HG03064 (cell line): ENCODE measurements at regions not wholly inside any gene's neighbourhood (a gene's known extent, or its start where the extent isn't known, plus 50 kb on each side); places are given as distances from the start of the nearest gene placed in this dataset.

Experiments used
- ATAC-seq: cut with Tn5 transposase; IDR thresholded peaks from one replicate; pipeline ENCODE4 v1.9.1; 2021; ENCODE audit warnings: low read depth; ENCODE audit not compliant: unreplicated experiment

DNA sequence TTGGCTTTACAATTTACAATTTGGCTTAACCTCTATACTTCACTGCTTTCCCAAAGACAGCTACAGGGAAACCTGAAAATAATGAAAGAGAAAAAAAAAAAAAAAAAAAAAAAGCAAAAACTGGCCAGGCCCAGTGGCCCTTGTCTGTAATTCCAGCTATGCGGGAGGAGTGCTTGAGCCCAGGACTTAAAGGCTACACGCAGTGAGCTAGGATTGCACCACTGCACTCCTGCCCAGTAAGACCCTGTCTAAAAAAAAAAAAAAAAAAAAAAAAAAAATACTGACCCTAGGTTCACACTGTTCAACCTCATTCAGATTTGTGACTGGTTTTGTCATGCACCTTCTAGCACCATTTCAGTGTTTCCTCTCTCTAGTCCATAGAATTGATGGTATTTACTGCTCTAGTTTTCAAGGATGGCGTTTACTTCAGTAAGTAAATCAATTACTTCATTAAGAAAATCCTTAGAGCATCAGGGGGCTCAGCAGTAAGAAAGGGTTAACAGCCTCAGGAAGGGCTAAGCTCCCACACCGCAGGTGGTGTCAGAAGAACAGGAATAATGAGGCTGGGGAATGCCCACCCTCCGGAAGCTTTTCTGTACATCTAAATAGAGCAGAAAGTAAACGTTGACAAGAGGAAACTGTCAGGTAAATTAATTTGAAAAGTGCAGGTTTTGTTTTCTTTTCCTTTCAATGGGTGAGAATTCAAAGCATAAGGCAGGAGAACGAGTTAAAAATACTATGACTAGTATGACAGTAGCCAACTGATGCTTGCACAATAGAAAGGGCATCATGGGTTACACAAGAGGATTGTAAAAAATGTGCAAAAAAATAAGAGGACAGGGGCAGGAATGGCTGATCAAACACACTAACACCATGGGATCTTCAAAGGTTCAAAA is 115.0 kb upstream of the MDM1 start:
- ATAC-seq = no peak

DNA sequence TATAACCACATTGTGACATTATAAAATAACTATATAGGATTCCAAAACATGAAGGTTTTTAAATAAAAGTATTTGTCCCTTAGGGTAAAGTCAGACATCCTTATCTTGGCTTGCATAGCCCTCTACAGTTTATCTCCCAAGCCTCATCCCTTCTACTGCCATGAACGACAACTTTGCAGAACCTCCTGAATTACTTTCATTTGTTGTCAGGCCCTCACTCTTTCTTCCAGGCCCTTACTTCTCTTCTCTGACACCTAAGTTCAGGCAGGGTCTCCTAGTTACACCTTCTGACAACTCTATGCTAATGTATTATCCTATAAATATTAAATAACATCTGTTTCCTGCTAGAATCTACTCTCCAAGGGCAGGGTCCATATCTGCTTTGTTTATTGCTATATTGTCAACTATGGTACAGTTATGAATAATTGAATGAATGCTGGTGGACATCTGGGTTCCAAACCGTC is 115.7 kb upstream of the MDM1 start:
- no peak for ATAC-seq

DNA sequence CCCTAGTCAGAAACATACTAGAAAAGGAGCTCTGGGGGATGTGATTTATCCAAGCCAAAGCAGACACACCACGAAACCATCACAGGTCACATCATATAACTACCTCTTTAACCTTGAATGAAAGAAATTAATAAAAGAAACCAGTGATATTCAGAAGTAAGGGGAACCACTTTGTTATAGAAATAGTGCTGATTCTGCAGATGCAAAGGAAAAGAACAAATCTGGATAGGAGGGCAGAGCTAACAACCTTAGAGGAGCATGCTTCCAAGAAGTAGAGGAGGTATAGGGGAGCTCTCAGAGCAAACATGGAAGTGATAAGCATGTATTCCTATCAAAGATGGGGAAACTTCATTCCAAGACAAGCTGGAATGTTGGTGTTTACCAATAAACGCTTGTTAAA is 117.0 kb upstream of the MDM1 start:
- ATAC-seq = no peak

DNA sequence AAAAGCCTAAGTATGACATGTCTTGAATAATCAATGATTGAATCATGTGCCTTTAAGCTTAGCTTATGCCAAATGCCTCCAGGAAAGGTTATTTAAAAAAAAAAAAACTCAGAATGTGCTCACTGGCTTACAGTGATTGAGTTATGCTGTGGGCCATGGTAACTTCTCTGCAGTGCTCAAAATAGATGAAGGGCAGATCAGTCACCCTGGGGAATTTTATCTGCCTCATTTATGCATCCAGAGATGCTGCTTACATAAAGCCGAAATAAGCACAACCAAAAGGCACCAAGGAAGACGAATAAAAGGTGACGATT is 118.7 kb upstream of the MDM1 start:
- no peak for ATAC-seq

DNA sequence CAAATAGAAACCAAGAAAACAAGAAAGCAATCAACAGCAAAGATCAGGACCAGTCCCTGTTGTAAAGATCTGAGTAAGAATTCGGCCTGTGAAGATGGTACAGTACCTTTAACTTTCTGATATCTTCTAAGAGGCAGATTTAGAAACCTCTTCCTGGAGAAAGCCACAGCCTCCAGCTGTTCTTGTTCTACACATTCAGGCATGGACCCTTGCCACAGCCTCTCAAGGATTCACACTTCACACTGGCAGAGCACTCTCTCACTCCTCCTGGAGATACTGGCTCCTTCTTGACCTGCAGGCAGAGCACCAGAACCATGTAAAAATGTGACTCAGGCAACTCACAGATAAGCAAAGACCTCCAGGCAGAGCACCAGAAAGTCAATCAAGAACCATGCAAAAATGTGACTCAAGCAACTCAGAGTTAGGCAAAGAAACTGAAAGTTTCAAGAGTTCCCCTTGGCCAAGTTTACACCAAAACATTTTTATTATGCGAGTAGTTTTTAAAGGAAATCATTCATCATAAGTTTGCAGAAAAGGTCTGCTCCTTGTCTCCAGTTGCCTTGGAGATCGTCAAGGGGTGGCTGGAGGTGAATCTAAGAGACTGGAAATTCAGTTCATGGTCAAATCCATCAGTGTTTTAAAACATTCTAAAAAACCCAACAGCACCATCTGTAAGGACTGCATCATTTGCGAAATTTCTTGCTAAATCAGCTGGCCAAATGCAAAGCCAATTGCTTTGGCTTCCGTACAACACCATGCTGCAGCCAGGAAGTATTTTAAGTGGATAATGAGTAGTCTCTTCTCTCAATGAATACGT is 119.3 kb upstream of the MDM1 start:
- ATAC-seq = peak; percentile 67

DNA sequence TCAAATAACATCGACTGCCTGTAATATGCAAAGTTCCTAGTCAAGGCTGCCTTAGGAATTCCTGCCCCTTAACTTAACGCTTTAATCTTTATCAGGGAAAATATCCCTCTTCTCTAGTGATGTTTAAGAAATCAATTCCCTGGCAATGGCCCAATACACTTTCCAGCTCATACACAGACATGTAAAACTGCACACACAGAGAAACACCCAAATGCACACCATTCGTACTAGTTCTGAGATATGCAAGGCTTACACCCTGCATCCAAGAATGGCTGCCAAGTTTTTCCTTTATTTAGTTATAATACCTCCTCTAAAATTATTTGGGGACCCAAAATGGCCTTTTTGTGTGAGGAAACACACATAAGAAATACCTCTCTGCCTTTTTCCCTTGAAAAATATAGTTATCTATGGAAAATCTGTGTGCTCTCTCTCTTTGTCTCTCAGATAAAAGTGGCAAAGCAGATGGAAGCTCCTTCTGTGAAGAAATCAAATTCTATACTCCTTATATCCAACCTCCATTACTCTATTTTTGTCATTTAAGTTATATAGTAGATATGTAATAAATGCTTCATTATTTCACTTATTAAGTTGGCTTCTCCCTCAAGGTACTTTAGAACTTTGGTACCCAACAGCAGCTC is 120.0 kb upstream of the MDM1 start:
- no peak for ATAC-seq

DNA sequence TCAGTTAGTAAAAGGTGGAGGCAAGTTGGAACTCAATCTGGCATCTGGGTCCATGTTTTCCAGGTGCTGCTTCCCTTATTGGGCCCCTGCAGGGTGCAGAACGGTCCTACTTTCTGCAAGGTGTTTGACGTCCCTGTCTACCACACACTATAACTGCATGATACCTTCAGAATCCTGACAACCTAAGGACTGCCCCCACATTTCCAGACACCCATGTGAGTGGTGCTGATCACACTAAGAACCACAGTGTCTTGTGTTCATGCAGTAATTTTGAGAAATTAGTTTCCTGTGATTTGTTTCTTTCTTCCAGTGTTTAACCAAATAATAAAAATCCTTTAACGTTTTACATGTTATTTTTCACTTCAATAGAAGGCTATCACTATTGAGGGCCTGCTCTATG is 121.1 kb upstream of the MDM1 start:
- no peak for ATAC-seq

DNA sequence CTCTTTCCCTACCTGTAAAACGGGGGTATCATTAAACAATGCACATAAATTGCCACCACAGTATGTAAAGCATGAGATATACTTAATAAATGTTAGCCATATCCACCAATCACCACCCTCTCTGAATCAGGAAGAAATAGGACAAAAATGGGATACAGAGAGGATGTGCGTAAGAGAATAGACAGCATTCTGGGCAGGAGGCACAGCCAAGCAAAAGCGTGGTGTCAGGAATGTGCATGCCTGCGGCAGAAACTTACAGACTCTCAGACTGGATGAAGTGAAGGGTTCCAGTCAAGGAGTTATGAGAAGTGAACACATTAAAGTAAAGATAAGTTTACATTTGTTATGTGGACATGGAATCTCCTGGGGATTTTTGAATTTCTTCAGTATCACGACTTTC is 121.7 kb upstream of the MDM1 start:
- ATAC-seq = no peak

DNA sequence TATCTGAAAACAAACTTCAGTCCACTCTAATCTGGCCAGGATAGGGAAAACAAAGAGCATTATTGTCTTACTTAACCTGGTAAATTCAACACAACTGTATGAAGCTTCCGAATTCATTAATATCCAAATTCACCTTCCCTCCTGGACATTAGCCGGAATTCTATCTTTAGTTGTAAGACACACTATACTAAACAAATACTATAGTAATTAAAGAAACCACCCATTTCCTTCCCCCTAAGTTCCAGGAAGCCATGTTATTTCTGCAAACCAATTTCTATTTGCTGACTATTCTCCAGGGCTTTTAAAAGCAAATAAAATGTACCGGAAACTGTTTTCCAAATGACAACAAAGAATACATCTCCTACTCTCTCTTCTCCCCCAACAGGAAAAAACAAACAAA is 122.7 kb upstream of the MDM1 start:
- ATAC-seq = no peak

DNA sequence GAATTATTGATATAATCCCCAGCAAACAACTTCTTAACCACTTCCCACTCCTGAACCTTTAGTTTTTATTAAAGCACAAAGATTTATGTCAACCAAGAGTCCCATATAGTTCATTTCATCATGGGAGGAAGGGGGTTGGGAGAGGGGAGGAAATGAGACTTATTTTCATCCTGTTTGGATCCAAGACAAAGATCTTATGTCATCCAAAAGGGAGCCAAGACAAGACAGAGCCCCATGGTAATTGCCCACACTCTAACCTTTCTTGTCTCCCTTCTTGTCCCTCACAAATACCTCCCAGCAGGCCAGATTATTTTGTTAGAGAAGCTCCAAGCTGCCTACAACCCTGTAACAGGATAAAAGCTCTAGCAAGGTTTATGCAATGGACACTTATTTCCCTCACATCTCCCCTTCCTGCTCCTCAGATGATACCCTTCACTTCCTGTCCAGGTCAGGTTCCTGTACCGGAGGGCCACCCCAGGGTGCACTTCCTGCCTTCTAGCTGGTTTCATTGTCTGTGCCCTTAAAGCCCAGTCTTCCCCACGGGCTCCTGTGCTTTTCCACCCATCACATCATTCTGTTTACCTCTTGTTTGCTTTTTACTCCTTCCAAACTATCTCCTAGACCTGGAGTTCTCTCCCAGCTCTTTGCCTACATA is 123.7 kb upstream of the MDM1 start:
- ATAC-seq = no peak

DNA sequence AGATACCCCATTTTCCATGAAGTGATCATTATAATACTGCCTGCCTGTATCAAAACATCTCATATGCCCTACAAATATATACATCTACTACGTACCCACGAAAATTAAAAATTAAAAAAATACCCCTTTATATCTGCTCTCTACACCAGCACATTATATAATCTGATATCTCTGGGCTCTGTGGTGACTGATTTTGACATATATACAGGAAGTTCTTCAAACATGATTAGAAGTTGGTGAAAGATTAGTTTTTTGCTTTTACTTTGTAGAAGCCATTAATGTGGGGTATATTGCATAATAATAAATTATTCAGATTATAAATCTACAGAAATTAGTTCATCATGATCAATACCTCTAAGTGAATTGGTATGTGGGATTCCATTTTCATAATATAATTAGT is 126.7 kb upstream of the MDM1 start:
- ATAC-seq = no peak

DNA sequence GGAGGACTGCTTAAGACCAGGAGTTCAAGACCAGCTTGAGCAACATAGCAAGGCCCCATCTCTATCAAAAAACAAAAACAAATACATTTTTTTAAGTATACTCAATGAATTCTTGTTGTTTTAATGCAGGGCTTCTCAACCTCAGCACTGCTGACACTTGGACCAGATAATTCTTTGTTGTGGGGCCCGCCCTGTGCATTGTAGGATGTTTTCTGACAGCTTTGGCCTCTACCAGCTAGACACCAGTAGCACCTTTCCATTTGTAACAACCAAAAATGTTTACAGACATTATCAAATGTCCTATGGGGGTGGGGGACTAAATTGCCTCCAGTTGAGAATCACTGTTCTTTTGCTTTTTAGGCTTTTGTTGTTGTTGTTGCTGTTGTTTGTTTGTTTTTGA is 128.1 kb upstream of the MDM1 start:
- ATAC-seq = no peak

DNA sequence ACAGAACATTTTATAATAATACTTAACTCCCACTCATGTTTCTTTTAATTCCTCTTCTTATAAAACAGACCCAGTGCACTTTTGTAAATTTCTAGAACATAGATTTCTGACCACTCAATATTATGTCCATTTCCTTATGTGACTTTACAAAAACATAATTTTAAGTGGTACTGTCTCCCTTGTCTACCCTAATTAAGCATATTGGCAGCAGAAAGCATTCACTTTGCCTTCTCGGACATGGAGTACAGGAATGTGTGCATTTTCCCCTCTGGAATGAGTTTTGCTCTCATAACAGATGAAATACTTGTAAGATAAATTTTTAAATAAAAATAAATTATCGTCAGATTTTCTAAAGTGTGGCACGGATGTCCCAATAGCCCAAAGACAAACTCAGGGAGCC is 129.5 kb upstream of the MDM1 start:
- no peak for ATAC-seq

DNA sequence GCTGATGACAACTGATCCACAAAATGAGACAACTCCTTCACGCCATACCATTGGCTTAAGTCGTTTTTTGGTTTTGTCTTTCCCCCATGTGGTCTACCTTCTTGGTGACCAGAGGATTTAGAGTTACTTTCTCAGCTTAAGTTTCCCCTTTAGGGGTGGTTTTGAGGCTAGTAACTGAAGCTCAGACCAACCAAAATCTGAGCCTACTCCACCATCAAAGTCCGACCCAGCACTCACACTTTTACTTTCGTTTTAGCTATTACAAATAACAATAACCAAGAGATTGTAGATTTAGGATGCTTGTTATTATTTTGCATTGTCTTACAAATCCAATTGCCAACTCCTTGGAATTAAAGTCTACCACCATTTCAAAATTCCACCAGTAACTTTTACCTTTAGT is 130.6 kb upstream of the MDM1 start:
- no peak for ATAC-seq

DNA sequence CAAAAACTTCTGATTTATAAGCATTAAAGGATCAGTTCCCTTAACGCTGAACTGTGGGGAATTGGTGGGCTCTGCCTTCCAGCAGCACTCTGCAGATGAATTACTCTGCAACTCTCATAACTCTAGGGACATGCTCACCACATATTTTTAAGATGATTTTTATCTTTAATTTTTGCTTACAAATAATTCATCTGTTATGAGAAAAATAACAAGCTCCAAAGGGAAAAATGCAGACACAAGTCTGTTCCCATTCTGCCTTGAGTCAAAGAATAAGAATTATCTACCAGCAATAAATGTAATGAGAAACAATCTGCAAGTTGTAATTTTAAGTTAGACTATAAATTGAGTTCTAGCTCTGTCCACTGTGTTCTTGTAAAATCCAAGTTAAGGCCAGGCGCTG is 133.1 kb upstream of the MDM1 start:
- no peak for ATAC-seq

DNA sequence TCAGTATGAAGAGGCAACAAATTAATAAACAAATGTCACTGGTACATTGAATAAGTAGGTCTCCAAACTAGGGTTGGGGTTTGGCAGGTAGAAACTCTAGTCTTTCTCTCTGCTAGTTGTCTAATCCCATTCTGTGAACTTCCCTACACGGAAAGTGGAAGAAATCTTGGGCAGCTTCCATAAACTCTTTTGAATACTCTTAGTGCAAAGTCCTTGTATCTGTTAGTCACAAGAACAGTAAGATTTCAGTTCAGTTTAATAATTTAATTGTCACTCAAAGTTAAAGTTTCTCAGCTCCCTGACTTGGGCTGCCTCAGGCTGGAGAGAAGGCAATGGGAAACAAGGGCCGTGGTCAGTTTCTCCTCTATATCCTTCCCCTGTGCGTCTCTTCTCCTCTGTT is 135.4 kb upstream of the MDM1 start:
- ATAC-seq = no peak

DNA sequence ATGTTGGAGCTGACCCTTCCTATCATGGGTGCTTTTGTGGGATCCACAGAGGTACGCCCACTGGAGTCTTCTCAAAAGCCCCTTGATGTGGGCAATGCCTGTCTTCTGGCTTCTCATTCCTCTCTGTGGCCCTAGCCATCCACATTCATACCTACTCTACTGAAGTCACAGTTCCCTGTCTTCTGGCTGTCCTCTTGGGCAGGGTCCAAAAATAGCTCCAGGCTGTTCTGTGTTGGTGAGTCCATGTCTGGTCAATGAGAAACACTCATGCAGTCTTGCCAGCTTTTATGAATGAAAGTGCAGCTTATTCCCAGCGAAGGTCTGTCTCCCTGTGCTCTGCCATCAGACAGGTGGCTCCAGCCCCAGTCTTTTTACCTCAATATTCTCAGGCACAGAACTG is 135.9 kb upstream of the MDM1 start:
- no peak for ATAC-seq

DNA sequence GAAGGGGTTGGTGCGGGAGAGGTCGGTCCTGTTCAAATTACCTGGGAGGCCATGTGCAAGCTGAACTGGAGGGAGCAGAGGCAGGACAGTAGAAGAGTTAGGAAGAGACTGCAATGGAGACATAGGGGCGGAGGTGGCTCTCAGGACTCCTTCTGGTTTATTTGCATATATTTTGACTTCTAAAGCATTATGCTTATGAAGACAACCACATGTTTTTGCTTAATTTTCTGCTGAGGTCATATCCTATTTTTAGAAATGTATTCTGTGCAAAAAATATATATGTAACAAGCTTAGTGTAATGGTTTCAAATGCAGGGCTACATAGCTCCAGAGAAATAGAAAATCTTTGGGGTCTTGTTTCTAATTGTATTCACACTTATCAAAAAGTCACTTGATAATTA is 137.0 kb upstream of the MDM1 start:
- no peak for ATAC-seq

DNA sequence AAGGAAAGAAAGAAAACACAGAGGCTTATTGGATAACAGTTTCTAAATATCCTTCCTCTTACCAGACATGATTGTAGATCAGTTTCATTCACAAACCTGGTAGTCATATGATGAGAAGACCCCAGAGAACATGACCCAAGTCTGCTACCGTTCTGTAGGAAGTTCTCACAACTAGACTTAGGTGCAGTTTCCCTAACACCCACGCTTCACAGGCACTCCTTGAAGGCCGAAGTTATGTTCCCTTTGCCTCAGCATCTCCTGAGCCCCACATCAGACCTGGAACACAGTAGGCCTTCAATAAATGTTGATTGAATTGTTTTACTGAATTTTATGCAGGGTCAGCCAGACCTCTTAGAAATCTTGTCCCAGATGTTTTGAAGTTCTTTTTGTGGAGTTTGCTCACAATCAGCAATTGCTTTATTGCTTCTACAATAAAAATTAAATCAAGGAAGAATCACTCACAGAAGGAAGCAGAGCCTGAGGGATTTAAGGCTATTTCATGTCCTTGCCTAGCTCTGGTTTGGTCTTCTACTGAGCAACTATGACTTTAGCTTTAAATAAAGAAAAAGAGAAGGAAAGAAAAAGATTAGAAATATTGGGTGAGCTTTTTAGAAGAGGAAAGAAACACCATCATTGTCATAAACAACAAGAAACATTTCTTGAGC is 138.6 kb upstream of the MDM1 start:
- no peak for ATAC-seq

DNA sequence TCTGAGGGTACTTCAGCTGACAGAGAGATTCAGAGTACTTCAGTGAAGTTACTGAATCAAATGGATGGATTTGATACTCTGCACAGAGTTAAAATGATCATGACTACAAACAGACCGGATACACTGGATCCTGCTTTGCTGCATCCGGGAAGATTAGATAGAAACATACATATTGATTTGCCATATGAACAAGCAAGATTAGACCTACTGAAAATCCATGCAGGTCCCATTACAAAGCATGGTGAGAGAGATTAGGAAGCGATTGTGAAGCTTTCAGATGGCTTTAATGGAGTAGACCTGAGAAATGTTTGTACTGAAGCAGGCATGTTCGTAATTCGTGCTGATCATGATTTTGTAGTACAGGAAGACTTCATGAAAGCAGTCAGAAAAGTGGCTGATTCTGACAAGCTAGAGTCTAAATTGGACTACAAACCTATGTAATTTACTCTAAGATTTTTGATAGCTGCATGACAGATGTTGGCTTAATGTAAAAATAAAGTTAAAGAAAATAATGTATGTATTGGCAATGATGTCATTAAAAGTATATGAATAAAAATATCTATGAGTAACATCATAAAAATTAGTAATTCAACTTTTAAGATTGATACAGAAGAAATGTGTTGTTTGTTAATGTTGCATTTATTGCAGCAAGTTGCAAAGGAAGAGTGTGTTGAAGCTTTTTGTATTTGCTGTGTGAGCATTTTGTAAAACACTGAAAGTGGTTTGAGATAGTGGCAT is 136.1 kb upstream of the RAP1B start:
- no peak for ATAC-seq
